Cardiac muscle cell (in vitro differentiated cells and primary cell): ENCODE measurements at regions not wholly inside any gene's neighbourhood (a gene's known extent, or its start where the extent isn't known, plus 50 kb on each side); places are given as distances from the start of the nearest gene placed in this dataset.

Experiments used
- DNase-seq, 2 donors: peaks; one replicate each; pipeline versions ENCODE4 v3.0.0 to v3.0.0-alpha.2; 2010 to 2017; ENCODE audit warnings: low read depth in 1 of 2, low spot score in 1 of 2
- H3K27ac ChIP-seq: fragments of 200-600 bp; sonication (generic); 2 replicates; pipeline ENCODE4 v1.5.1; 2016
- H3K27me3 ChIP-seq: fragments of 200-600 bp; sonication (generic); 2 replicates; pipeline ENCODE4 v1.6.0; 2016; ENCODE audit warnings: control low read depth
- H3K36me3 ChIP-seq: fragments of 200-600 bp; sonication (generic); 2 replicates; pipeline ENCODE4 v1.5.1; 2016; ENCODE audit warnings: control low read depth
- H3K4me1 ChIP-seq: fragments of 200-600 bp; sonication (generic); 2 replicates; pipeline ENCODE4 v1.8.1; 2017; ENCODE audit warnings: low read depth, mild to moderate bottlenecking, mixed run types
- H3K4me3 ChIP-seq: fragments of 200-600 bp; sonication (generic); 2 replicates; pipeline ENCODE4 v1.5.1; 2016; ENCODE audit warnings: mild to moderate bottlenecking
- H3K9me3 ChIP-seq: fragments of 200-600 bp; sonication (generic); 2 replicates; pipeline ENCODE4 v1.5.1; 2017; ENCODE audit warnings: low read depth, mild to moderate bottlenecking, control low read depth
- TF ChIP-seq, protein P1 (sequence below): IDR thresholded peaks from 2 replicates; pipeline ENCODE4 v1.5.1; 2012; ENCODE audit warnings: low read depth, mild to moderate bottlenecking, low read length

DNA sequence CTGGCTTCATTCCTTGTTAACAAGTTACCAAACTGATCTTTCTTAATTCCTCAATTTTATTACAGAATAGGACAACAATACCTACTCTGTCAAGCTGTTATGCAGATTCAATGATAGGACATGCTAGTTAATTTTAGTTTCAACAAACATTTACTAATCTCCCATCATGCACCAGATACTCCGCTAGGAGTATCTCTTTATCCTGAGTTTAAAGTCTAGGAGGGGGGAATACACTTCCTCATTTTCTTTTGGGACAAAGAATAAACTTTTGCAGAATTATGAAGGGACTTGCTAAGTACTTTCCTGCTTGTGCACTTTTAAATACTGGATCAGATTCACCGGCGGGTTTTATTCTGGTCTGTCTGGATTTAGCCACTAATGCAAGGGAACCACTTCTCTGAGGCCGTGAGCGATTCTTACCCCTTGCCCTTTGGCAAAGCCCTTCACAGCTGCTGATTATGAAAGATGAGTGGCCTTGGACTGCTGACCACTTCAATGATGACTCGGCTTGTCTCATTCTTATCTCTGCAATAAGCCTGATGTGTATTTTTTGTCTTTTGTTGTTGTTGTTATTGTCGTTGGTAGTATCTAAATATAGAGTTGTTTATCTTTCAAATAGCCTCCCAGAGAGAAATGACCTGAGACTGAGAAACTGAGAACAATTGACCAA lies 73.9 kb downstream of the RMI1 start:
- Histone ChIP-seq H3K36me3 (no peaks in the 10 kb centered on the region), H3K27me3 (no peaks in the 10 kb centered on the region), H3K9me3 (no peaks in the 10 kb centered on the region), H3K27ac (no peak overlapping the region), H3K4me1 (no peaks in the 10 kb centered on the region), H3K4me3 (no peak overlapping the region)
- DNase-seq = no peak
- TF ChIP-seq, protein P1, sequence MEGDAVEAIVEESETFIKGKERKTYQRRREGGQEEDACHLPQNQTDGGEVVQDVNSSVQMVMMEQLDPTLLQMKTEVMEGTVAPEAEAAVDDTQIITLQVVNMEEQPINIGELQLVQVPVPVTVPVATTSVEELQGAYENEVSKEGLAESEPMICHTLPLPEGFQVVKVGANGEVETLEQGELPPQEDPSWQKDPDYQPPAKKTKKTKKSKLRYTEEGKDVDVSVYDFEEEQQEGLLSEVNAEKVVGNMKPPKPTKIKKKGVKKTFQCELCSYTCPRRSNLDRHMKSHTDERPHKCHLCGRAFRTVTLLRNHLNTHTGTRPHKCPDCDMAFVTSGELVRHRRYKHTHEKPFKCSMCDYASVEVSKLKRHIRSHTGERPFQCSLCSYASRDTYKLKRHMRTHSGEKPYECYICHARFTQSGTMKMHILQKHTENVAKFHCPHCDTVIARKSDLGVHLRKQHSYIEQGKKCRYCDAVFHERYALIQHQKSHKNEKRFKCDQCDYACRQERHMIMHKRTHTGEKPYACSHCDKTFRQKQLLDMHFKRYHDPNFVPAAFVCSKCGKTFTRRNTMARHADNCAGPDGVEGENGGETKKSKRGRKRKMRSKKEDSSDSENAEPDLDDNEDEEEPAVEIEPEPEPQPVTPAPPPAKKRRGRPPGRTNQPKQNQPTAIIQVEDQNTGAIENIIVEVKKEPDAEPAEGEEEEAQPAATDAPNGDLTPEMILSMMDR = no peak

DNA sequence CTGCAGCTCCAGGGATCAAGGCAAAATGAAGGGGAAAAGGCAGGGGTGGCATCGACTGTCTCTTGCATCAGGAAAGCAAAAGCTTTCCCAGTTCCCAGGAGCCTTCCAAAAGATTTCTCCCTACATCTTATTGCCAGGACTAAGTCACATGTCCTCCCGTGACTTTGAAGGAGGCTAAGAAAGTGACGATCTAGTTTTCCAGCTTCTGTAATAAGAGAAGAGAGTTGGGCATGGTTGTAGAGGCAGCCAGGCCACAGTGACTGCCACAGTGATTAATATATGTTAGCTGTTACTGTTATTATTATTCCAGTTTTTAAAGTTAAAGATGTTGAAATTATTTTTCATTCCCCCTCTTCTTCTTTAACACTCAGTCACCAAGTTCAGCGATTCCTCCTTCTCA lies 77.1 kb downstream of the RMI1 start:
- Histone ChIP-seq H3K27me3 (no peaks in the 10 kb centered on the region), H3K4me3 (no peak overlapping the region), H3K9me3 (no peaks in the 10 kb centered on the region), H3K4me1 (no peaks in the 10 kb centered on the region), H3K27ac (no peak overlapping the region), H3K36me3 (no peaks in the 10 kb centered on the region)
- TF ChIP-seq, protein P1 = no peak
- DNase-seq = no peak

DNA sequence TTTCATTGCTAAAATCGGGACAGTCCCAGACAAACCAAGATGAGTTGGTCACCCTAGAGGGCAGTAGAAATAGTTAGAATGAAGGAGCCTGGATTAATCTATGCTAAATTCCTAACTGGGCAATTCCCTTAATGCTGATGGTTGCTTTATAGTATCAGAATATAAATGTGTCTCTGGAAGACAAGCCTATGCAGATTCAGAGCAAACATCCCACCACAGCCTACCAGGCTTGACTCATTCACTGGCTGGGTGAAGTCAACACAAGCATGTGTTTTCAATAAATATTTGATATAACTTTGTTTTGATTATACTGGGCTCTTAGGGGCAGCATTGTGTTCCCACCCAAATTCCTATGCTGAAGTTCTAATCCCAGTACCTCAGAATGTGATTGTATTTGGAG lies 79.3 kb downstream of the RMI1 start:
- no peak for DNase-seq
- Histone ChIP-seq H3K36me3 (no peaks in the 10 kb centered on the region), H3K9me3 (no peaks in the 10 kb centered on the region), H3K27me3 (no peaks in the 10 kb centered on the region), H3K4me3 (no peak overlapping the region), H3K27ac (no peak overlapping the region), H3K4me1 (no peaks in the 10 kb centered on the region)
- TF ChIP-seq, protein P1 = no peak

DNA sequence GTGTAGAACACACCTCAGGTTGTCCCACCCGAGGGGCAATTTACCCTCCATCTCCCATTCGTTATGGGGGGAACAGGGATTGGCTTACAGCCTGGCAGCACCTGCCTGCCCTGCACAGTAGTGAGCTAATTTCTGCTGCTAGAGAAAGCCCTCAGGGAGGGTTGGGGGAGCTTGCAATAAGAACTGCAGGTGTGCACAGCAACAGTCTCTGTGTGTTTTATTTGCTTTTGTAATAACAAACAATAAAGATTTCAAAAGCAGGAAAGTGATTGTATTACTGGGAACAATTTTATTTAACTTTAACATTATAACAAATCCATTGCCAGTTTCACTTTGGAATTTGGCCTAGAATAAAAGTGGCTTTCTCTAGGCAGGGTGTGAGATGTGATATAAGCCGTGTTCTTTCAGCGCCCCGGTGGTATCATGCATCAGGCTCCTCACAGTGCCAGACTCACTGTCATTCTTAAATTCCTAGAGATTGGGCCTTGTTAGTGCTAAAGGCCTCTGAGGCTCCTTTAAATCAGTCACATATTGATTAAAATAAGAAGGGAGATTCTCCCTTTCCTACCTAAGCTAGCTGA lies 81.1 kb downstream of the RMI1 start:
- H3K27me3 ChIP-seq = no peaks in the 10 kb centered on the region
- no peak overlapping the region for H3K27ac ChIP-seq
- no peaks in the 10 kb centered on the region for H3K4me1 ChIP-seq
- no peak for DNase-seq
- no peaks in the 10 kb centered on the region for H3K9me3 ChIP-seq
- TF ChIP-seq, protein P1 = no peak
- H3K4me3 ChIP-seq = no peak overlapping the region
- no peaks in the 10 kb centered on the region for H3K36me3 ChIP-seq

DNA sequence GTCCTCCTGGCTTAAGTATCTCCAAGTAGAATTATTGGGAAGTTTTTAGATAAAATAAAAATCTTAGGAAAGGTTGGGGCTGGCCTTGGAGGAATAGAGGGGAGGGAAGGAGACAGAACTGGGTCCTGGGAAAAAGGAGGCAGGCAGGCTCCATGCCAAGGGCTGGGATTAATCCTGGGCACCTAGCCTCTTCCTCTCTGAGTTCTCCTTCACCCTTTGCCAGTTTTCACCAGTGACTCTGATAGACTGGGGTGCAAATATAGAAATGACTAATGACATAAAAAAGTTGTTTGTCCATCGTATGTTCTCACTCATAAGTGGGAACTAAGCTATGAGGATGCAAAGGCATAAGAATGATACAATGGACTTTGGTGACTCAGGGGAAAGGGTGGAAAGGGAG lies 81.9 kb downstream of the RMI1 start:
- Histone ChIP-seq H3K9me3 (no peaks in the 10 kb centered on the region), H3K27ac (no peak overlapping the region), H3K27me3 (no peaks in the 10 kb centered on the region), H3K4me1 (no peaks in the 10 kb centered on the region), H3K4me3 (no peak overlapping the region), H3K36me3 (no peaks in the 10 kb centered on the region)
- no peak for DNase-seq
- TF ChIP-seq, protein P1 = no peak
